GM12864 (cell line): ENCODE measurements at regions not wholly inside any gene's neighbourhood (a gene's known extent, or its start where the extent isn't known, plus 50 kb on each side); places are given as distances from the start of the nearest gene placed in this dataset.

Experiments
- DNase-seq: peaks from one replicate; pipeline ENCODE4 v3.0.0-alpha.2; 2011; ENCODE audit warnings: low read depth
- H3K4me3 ChIP-seq: 2 replicates; pipeline ENCODE4 v1.5.1; 2011; ENCODE audit warnings: mild to moderate bottlenecking, low read depth, low read length, control low read depth
- TF ChIP-seq, protein P1 (sequence below): IDR thresholded peaks from 2 replicates; pipeline ENCODE4 v1.5.1; 2011; ENCODE audit warnings: low read depth, mild to moderate bottlenecking, moderate library complexity, low read length, control low read depth, inconsistent platforms; ENCODE audit errors: missing control alignments

DNA sequence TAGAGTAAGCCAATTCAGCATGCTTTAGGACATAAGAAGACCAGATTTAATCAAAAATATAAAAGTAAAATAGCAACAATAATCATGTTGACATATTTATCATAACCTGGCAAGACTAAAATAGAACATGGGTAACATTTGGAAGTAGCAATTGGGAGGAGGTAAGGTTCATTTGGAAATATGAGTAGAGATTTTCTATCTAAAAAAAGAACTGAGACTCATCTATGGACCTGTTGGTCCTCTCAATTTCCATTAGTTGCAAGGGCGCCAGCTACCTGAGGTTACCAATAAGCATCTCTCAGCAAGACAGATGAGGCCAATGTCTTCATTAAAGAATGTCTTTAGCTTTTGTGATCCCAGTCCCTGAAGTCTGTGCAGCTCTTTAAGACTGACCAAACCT is 196.0 kb downstream of the IRS1 start:
- no peak overlapping the region for H3K4me3 ChIP-seq
- DNase-seq, result no peak
- TF ChIP-seq, protein P1, sequence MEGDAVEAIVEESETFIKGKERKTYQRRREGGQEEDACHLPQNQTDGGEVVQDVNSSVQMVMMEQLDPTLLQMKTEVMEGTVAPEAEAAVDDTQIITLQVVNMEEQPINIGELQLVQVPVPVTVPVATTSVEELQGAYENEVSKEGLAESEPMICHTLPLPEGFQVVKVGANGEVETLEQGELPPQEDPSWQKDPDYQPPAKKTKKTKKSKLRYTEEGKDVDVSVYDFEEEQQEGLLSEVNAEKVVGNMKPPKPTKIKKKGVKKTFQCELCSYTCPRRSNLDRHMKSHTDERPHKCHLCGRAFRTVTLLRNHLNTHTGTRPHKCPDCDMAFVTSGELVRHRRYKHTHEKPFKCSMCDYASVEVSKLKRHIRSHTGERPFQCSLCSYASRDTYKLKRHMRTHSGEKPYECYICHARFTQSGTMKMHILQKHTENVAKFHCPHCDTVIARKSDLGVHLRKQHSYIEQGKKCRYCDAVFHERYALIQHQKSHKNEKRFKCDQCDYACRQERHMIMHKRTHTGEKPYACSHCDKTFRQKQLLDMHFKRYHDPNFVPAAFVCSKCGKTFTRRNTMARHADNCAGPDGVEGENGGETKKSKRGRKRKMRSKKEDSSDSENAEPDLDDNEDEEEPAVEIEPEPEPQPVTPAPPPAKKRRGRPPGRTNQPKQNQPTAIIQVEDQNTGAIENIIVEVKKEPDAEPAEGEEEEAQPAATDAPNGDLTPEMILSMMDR, result no peak

DNA sequence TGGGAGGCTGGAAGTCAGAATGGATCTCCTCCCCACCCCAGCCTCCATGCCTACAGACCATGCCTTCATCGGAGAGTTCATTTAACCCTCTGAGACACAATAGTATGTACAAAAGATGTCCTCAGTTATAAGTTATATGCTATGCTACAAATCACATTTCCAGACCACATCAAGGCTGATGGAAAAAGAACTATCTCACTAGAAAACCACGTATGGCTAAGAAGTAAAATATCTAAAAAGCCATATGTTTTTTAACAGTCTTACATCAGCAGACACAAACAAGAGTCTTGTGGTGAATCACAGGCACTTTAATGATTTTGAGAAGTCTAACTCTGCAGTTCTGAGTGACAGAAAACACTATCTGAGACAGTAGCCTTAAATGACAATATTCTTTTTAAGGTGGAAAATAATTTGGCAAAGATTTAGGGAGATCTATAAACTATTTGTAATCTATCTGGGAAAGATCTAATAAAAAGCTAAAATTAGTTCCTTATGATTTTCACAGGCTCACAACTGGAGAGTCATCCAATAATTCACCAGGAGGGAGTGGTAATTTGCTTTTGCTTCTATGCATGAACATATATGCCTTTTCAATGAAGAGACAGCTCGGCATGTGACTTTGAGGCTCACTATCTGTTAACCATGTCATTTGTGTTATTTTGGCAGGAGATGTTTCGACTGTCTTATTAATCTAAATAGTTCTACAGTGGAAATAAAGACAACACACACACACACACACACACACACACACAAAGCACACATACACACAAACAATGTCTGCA is 197.5 kb downstream of the IRS1 start:
- DNase-seq, result no peak
- no peak overlapping the region for H3K4me3 ChIP-seq
- TF ChIP-seq, protein P1, result no peak

DNA sequence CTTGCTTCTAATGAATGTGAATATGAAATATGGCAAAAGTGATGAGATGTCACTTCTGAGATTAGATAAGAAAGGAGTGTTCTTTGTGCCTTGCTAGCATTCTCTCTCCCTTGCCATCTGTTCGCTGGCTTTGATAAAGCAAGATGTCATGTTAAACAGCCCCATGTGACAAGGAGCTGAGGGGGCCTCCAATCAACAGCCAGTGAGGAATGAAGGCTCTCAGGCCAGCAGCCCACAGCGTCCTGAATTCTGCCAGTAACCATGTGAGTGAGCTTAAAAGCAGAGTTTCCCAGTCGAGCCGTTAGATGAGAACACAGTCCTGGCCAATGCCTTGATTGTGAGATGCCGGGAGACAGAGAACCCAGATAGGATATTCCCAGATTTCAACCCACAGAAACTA is 198.8 kb downstream of the IRS1 start:
- H3K4me3 ChIP-seq, result no peak overlapping the region
- TF ChIP-seq, protein P1, result no peak
- DNase-seq, result no peak

DNA sequence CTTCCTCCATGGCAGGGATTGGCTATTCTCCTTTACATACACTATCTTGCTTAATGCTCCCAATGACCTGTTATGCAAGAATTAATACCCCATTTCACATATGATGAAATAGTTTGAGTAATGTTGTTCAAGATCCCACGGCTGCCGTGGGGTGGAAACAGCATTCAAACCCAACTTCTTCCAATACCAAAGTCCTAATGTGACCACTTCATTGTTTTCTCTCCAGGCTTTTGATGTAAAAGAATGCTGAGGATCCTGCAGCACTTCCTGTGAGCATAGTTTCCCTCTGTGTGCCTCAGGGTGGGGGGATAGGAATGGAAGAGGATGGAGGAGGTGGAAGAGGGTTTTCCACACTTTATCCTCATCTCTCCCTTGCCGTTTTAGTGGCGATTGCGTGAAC is 199.4 kb downstream of the IRS1 start:
- H3K4me3 ChIP-seq, result no peak overlapping the region
- no peak for DNase-seq
- TF ChIP-seq, protein P1, result no peak

DNA sequence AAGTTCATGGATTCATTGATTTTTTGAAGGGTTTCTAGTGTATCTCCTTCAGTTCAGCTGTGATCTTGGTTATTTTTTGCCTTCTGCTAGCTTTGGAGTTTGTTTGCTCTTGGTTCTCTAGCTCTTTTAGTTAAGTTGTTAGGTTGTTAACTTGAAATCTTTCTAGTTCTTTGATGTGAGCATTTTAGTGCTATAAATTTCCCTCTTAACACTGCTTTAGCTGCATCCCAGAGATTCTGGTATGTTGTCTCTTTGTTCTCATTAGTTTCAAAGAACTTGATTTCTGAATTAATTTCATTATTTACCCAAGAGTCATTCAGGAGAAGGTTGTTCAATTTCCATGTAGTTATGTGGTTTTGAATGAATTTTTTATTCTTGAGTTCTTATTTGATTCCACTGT is 210.6 kb downstream of the IRS1 start:
- no peak for DNase-seq
- no peak overlapping the region for H3K4me3 ChIP-seq
- TF ChIP-seq, protein P1, result no peak

DNA sequence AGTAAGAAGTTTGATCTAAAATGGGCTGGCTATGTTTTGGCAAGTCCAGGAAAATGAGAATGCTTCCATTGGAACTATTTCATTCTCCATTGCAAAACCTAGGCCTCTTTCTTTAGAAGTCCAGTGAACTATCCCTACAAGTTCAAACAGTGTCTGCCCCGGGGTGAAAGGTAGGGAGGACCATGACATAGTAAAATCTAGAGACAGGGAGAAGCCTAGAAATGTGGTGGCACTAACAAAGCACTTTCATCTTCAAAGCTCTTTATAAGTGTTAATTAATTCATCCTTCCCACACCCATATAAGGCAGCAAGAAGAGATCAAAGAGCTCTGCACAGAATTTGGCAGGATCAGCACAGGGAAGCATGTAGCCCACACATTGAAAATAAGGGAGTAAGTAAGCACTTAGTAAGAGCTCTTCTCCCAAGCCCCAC is 214.5 kb downstream of the IRS1 start:
- H3K4me3 ChIP-seq, result no peak overlapping the region
- TF ChIP-seq, protein P1, result no peak
- DNase-seq, result no peak

DNA sequence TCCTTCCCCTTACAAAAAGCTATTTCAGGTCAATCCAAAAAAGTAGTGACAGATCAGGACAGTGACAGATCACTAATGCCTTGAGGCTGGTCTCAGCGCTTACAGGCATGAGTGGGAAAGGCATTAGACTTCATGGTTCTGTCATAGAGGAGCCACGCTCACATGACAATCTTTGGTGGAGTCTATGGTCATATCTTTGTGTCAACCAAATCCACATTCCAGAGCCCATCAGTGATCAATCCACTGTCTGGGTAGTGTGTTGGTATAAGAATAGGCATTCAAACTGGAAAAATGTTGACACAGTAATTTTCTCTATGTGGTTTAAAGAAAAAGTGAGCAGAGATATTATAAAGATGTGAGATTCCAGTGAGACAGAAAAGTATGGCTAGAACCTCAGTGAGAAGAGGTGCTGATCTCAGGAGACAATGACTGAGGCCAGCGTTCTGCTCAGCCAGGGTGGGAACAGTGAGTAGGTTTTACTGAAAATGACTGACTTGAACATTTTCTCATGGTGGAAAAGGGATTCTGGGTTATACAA is 215.0 kb downstream of the IRS1 start:
- H3K4me3 ChIP-seq, result no peak overlapping the region
- DNase-seq, result no peak
- TF ChIP-seq, protein P1, result no peak
